ENCODE measurements at regions not wholly inside any gene's neighbourhood (a gene's known extent, or its start where the extent isn't known, plus 50 kb on each side); places are given as distances from the start of the nearest gene placed in this dataset.

DNA sequence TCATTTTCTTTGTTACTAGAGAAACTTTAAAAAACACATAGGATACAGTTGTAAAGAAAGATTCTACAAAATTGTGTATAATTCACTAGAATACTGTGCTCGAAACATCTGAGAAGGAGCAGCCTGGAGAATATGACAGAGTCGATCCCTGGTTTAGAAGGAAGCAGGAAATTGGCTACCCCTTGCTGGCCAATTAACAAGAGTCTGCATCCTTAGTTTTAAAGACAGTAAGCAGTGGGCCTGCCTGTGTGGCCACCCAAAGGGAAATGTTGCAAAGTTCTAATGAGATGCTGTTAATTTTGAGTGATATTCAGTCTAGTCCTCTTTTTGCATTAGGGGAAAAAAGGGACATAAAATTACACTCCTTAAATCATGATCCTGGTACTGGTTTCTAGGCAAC, 988.6 kb downstream of the PCDH17 start:
- Histone ChIP-seq H3K27me3 (no peaks in the 10 kb centered on the region), H3K4me3 (no peak overlapping the region), H3K27ac (no peak overlapping the region), H3K9me3 (no peaks in the 10 kb centered on the region), H3K36me3 (no peaks in the 10 kb centered on the region), H3K4me1 (ENCODE audit: insufficient read depth) (no peaks in the 10 kb centered on the region)
- TF ChIP-seq, protein P1, sequence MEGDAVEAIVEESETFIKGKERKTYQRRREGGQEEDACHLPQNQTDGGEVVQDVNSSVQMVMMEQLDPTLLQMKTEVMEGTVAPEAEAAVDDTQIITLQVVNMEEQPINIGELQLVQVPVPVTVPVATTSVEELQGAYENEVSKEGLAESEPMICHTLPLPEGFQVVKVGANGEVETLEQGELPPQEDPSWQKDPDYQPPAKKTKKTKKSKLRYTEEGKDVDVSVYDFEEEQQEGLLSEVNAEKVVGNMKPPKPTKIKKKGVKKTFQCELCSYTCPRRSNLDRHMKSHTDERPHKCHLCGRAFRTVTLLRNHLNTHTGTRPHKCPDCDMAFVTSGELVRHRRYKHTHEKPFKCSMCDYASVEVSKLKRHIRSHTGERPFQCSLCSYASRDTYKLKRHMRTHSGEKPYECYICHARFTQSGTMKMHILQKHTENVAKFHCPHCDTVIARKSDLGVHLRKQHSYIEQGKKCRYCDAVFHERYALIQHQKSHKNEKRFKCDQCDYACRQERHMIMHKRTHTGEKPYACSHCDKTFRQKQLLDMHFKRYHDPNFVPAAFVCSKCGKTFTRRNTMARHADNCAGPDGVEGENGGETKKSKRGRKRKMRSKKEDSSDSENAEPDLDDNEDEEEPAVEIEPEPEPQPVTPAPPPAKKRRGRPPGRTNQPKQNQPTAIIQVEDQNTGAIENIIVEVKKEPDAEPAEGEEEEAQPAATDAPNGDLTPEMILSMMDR (IDR thresholded peaks at IDR 0.05), result no peak
- TF ChIP-seq EP300 (IDR thresholded peaks at IDR 0.05) (no peak), POLR2A (IDR thresholded peaks at IDR 0.05) (no peak)
- DNase-seq, result no peak
- intact Hi-C loops (cut with DNase I), result no loop called here
- 72 to 76% (median 74%) methylated on average over 2 of the region's 2 CpGs for WGBS, 3 donors

DNA sequence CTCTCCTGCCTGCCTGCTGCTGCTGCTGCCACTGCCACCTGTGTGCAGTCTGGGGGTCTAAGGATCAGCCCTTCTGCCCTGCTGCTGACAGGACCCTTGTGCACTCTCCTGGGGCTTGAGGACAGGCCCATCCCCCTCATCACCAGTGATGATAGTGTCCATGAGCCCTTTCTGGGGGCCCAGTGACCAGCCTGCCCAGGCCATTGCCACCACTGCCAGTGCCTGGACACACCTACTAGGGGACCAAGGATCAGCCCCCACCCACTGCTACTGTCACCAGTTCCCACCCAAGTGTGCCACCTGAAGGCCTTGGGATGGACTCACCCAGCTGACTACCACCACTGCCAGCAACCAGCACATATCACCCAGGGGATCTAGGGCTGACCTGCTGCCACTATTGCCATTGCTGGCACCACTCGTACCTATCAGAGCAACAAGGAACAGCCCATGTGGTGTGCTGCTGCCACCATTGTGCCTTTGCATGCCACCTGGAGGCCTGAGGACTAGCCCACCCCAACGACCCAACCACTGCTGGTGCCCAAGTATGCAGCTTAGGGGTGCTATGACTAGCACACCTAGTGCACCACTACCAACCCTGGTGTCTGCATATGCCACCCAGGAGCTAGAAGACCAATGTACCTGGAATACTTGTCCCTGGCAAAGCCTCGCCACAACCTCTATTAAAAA, 994.3 kb downstream of the PCDH17 start:
- Histone ChIP-seq H3K27ac (no peak overlapping the region), H3K4me1 (ENCODE audit: insufficient read depth) (no peaks in the 10 kb centered on the region), H3K4me3 (no peak overlapping the region), H3K27me3 (no peaks in the 10 kb centered on the region), H3K9me3 (no peaks in the 10 kb centered on the region), H3K36me3 (no peaks in the 10 kb centered on the region)
- TF ChIP-seq EP300 (IDR thresholded peaks at IDR 0.05) (no peak), POLR2A (IDR thresholded peaks at IDR 0.05) (no peak)
- 80 to 93% (median 92%) methylated on average over 3 of the region's 3 CpGs for WGBS, 3 donors
- no peak for DNase-seq
- intact Hi-C loops (cut with DNase I), result no loop called here

- Histone ChIP-seq H3K9me3 (no peaks in the 10 kb centered on the region), H3K4me1 (ENCODE audit: insufficient read depth) (no peaks in the 10 kb centered on the region), H3K36me3 (no peaks in the 10 kb centered on the region), H3K4me3 (no peak overlapping the region), H3K27me3 (no peaks in the 10 kb centered on the region), H3K27ac (no peak overlapping the region)
- 89 to 93% (median 91%) methylated on average over 1 of the region's 1 CpG for WGBS, 3 donors
- intact Hi-C loops (cut with DNase I), result no loop called here
- TF ChIP-seq, protein P1 (IDR thresholded peaks at IDR 0.05), result no peak
- TF ChIP-seq POLR2A (IDR thresholded peaks at IDR 0.05), result no peak
- TF ChIP-seq EP300 (IDR thresholded peaks at IDR 0.05), result no peak
- DNase-seq, result no peak
These were observed 999.2 kb downstream of the PCDH17 start for GRCh38 chr13:58630794-58631193.

DNA sequence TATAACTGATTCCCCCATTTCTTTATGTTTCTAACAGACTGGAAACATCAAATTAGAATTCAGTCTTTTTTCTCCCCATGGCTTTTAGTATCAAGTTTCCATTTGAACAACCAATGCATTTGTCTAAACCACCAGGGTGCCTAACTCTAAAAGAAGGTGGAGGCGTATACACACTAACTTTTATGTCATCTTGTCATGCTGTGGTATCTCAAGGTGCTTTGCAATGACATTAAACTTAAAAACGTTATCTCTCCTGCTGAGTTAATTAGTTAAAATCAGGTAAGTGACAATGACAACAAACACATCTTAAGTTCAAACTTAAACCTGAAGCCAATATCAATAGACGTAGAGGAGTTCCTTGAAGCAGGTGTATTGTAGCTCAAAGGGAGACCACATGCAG, 1001.7 kb downstream of the PCDH17 start:
- 72 to 77% (median 75%) methylated on average over 3 of the region's 3 CpGs for WGBS, 3 donors
- intact Hi-C loops (cut with DNase I), result no loop called here

GRCh38 chr13:58655086-58655485, 1023.5 kb downstream of the PCDH17 start:
- Histone ChIP-seq H3K9me3 (no peaks in the 10 kb centered on the region), H3K36me3 (no peaks in the 10 kb centered on the region), H3K4me3 (no peak overlapping the region), H3K27ac (no peak overlapping the region), H3K27me3 (no peaks in the 10 kb centered on the region), H3K4me1 (ENCODE audit: insufficient read depth) (no peaks in the 10 kb centered on the region)
- DNase-seq, result no peak
- whole genome bisulfite sequencing, 3 donors, result 11 to 17% (median 11%) methylated on average over 3 of the region's 3 CpGs
- TF ChIP-seq, protein P1 (IDR thresholded peaks at IDR 0.05), result no peak
- TF ChIP-seq EP300 (IDR thresholded peaks at IDR 0.05), result no peak
- no peak for TF ChIP-seq POLR2A (IDR thresholded peaks at IDR 0.05)
- intact Hi-C loops (cut with DNase I), result no loop called here

More for the DNA sequence above, 1001.7 kb downstream of the PCDH17 start:
- H3K4me1 ChIP-seq (ENCODE audit: insufficient read depth), result no peaks in the 10 kb centered on the region
- no peaks in the 10 kb centered on the region for H3K27me3 ChIP-seq
- no peak overlapping the region for H3K4me3 ChIP-seq
- no peak overlapping the region for H3K27ac ChIP-seq
- no peaks in the 10 kb centered on the region for H3K9me3 ChIP-seq
- H3K36me3 ChIP-seq, result no peaks in the 10 kb centered on the region
- no peak for TF ChIP-seq POLR2A (IDR thresholded peaks at IDR 0.05)
- DNase-seq, result no peak
